ENCODE measurements at regions not wholly inside any gene's neighbourhood (a gene's known extent, or its start where the extent isn't known, plus 50 kb on each side); places are given as distances from the start of the nearest gene placed in this dataset.
"Not testable (repeated sequence)": the region's sequence is repeated elsewhere in the genome, so short reads cannot be mapped to it uniquely, and the experiment has no call there.

DNA sequence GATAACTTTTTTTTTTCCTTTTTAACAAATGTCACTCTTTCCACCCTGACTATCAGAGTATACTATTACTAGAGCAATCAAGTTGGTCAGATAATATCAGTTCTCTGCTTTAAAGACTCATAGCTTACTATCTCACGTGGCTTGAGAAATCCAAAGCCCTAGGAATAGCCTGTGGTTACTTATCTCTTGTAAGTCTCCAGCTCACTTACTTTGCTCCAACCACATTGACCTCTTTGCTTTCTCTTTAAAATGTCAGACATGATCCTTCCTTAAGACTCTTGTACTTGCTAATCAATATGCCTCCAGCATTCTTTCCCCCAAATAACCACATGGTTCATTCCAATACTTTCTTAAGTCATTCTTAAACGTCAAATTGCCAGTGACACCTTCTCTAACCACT lies 1292.2 kb downstream of the REEP3 start:
- no peak for DNase-seq (ENCODE audit: low read depth)

DNA sequence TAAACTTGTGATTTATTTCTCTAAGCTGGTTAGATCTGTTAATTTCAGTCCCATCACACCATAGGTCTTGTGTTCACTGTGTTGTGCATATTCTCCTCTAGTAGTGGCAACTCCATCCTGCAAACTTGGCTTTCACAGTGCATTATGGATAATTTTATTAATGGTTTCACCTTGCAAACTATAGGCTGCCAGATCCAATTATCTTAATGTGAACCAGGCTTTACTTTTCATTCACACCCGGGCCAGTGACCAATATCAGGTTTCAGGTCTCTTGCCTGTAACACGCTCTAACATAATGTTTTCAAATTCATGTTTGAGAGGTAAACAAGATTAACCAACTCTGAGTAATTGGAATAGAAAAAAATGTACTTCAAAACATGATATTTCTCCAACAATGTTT lies 1293.0 kb downstream of the REEP3 start:
- no peak for DNase-seq (ENCODE audit: low read depth)

DNA sequence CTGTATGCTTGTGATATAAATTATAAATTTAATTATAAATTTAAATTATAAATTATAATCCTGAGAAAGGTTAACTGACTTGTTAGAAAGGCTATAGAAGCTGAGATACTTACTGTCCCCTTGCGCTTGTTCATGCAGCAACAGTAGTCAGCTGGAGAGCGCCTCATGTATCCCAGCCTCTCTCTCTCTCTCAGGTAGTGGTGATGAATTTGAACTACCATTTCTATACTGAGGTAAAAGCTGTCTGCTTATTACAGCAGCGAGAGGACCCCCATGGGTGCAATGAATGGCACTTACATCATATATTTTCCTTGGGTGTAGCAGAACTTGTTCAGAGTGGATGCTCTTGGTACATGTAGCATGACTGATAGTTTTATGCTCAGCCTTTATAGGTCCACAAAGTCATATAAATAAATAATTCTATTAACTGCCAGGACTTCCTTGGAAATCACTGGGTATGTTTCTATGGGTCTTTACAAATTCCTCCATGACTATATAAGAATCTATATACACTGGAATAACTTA lies 1308.7 kb downstream of the REEP3 start:
- no peak for DNase-seq (ENCODE audit: low read depth)

DNA sequence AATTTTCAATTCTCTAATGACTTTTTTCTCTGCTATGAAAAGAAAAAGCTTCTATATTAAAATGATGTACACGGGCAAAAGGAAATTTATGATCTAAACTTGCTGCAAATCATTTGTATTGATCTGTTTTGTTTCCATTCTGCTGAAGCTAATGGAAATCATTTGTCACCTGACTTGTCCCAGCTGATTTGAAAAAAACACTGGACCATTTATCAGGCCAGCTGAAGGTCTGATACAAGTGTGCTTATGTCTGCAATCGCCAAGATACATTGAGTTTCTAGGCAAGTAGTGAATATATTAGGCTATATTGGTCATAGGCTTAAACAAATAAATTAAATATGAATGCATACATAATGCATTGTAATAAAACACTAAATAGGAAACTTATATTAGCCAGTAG lies 1309.7 kb downstream of the REEP3 start:
- no peak for DNase-seq (ENCODE audit: low read depth)

DNA sequence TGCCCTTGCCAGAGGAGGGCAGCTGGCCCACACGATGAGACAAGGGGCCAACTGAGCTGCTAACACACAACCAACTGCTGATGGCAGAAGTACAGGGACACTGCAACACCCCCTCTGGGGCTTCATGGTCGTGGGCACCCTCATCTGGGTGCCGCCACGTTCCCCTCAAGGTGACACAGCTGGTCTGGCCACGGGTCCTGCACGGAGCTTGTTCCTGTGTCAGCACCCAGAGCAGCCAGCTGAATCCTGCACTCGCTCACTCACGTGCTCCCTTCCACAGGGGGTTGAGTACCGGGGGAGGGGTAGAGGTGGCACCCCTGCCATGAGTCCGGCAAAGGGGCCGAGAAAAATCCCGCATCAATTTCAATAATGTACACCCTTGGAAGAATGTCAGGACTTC lies 1319.1 kb downstream of the REEP3 start:
- no peak for DNase-seq (ENCODE audit: low read depth)

DNA sequence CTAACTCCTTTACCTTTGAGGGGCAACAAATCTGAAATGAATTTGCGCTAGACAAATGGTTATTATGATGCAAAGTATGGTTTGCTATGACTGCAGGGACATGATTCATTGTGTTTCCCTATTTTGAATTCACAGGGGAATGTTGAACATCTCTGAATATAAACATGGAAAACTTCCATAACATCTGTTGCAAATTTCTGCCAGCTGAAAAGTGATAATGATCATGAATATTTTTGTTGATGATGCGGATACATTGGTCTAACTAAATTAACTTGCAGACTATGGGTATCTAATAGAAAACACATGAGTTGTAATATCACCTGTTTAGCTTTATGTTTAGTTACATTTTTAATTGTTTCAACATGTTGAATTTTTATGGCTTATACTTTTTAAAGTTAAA lies 1325.5 kb downstream of the REEP3 start:
- no peak for DNase-seq (ENCODE audit: low read depth)

DNA sequence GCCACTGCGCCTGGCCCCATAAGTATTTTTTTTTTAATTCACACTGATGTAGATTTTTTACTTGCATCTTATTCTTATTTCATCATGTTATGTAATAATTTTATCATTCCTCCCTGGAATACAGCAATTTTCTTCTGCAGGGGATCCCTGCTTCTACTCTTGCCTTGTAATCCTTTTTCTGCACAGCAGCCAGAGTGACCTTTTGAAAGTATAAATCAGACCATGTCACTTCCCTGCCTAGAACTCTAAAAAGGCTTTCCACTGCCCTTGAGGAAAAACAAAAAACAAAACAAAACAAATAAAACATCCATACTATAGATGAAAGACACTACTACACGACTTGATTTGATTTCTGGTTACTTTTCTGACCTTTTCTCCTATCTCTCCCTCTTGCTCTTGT lies 1334.7 kb downstream of the REEP3 start:
- DNase-seq (ENCODE audit: low read depth): no peak

DNA sequence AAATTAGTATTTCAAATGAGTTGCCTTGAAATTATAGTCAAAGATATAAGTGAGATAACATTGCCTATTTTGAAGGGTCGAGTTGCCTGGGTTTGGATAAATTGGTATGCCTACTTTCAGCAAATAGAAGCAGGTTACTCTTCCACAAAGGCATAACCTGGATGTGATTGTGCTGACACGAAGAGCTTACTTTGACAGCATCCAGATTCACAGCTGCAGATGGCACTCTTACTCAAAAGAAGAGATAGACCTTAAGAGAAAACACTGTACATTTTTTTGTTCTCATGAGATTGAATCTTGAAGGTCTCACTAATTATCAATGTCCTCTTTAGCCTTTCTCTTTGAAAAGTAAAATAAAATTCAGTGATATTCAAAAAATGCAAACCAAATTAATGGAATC lies 1338.7 kb downstream of the REEP3 start:
- DNase-seq (ENCODE audit: low read depth): no peak

DNA sequence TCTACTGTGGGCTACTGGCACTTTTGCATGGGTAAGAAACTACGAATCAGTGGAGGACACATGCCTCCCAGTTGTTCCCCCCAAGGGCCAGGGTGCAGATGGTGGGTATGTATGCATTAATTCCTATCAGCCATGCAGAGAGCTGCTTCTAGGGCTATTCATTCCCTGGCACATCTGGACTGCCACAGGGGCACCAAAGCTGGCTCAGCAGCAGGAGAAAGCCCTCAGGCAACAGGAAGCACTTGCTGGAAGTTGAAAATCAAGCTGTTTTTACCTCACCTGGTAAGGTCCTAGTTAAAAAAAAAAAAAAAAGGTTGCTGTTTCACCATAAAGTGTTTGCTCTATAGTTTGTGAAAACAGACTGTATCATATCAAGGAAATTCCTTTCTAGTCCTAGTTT lies 1342.6 kb downstream of the REEP3 start:
- no peak for DNase-seq (ENCODE audit: low read depth)

DNA sequence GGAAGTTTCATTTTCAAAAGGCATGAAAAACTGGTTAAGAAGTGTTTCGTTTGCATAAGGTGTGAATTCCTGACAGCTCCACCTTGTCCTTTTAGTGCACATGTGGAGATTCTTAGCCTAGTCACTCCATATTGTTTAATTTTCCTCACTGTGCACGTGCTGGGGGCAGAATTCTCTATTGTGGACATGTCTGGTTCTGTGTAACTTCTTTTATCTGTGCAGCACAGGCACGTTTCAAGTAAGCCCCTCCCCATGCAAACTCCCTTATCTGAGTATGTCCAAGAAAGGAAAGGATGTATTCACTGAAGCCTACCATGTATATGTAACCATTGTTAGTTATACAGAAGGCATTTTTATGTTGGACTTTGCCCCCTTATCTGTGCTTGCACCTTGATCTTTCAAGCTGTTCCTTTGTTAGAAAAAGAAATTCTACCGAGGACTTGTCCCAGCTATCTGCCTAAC lies 1346.3 kb downstream of the REEP3 start:
- no peak for DNase-seq (ENCODE audit: low read depth)

DNA sequence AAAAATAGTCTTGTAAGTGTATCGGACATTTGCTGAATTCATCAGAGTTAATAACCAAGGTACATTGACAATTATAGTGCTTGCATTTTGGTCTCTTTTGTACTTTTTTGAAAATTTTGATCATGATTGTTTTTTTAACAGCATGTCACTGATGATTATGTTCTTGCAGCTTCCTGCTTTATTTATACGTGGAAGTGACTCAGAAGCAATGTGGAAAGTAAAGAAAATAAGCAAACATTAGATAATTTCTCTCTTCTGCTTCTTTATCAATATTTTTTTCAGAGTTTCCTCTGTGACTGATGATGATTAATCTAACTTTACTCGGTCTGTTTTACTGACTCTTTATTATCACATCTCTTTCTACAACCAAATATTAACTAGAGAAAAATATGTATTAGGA lies 1351.9 kb downstream of the REEP3 start:
- DNase-seq (ENCODE audit: low read depth): no peak

DNA sequence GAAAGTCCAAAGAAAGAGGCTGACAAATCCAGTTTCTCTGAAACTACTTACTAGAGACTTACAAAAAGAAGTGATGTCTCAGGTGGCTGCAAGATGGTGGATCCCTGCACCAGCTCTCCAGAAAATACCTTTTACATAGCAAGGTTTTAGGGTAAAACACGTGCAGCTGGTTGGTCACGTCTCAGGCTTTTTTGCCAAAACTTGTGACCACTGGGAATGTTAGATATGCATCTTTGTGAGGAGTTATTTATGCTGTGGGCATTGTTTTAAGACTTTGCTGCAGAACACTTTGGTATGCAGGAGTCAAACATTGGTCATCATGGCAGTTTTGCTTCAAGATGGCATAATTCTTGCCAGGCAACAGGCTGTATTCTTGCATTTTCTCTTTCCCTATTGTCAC lies 1352.8 kb downstream of the REEP3 start:
- no peak for DNase-seq (ENCODE audit: low read depth)

DNA sequence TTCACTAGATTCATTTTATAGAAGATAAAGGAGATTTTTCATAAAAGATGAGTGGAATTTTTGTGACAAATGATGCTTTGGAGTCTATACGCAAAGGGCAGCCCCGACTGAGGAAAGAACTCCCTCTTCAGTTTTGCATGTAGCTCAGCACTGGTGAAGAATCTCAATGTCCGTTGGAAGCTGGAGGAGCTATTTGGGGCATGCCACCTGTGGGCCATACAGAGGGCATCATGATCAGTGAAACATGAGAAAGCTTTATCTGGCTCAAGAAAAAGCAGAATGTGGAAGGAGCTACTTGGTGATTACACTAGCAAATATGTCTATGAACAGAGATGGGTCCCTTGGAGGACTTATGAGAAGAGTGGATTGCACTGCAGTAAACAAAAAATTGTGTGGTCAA lies 1359.3 kb downstream of the REEP3 start:
- DNase-seq (ENCODE audit: low read depth): no peak

DNA sequence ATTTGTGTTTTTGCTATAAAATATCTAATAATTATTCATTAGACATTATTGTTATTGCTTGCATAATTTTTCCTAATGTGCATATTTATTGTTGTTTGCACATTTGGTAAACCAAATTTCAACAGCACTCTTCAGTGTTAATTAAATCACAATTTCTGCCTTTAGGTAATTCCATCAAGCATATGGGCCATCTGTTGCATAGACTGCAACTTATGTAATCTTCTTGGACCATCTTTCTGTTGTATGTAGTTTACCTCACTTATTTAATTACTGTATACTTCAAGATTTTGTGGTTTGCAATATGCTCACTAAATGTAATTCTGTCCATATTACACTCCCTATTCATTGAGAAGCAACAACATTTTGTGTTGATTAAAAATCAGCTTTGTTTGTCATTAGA lies 1360.1 kb downstream of the REEP3 start:
- no peak for DNase-seq (ENCODE audit: low read depth)

DNA sequence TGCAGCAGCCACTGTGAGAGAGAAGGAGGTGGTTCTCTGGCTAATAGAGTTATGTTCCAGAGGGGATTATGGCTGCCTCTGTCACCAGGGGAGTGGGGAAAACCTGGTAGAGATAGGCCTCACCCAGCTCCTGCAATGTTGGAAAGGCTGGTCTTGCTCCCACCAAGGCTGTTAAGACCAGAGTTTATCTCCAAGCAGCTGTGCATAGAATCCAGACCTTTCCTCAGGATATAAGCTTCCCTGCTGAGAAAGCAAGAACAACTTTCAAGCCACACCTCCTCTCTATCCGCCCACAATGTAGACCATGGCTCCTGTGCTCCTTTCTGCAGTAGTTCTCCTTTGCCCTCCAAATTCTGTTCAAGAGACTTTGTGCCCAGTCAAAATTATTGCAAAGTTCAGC lies 1375.4 kb downstream of the REEP3 start:
- no peak for DNase-seq (ENCODE audit: low read depth)

DNA sequence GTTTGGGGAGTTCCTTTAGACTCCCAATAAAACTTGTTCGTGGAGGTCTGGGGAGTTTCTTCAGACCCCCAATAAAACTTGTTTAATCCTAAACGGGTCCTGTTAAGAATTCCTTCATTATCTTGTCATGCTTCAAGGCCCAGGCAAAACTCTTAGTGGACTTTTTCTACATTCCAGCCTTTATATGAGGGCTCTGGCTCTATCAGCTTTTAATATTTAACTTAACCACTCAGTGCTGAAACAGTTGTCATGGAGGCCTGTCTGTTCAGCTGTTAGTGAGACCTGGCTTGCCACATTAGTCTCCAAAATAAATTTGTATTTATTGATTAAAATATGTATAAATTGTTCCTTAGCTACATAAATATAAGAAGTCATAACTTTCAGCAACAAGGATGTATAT lies 1385.1 kb downstream of the REEP3 start:
- DNase-seq (ENCODE audit: low read depth): not testable (repeated sequence)

DNA sequence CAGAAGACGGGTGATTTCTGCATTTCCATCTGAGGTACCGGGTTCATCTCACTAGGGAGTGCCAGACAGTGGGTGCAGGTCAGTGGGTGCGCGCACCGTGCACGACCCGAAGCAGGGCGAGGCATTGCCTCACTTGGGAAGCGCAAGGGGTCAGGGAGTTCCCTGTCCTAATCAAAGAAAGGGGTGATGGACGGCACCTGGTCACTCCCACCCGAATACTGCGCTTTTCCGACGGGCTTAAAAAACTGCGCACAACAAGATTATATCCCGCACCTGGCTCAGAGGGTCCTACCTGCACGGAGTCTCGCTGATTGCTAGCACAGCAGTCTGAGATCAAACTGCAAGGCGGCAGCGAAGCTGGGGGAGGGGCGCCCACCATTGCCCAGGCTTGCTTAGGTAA lies 1403.1 kb downstream of the REEP3 start:
- DNase-seq (ENCODE audit: low read depth): not testable (repeated sequence)

DNA sequence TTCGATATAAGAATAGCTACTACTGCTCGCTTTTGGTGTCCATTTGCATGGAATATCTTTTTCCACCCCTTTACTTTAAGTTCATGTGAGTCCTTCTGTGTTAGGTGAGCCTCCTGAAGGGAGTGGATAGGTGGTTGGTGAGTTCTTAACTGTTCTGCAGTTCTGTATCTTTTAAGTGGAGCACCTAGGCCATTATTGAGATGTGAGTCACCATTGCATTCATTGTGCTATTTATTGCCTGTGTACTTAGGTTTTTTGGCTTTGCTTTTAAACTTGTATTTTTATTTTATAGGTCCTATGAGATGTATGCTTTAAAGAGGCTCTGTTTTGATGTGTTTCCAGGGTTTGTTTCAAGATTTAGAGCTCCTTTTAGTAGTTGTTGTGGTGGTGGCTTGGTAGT lies 1430.8 kb downstream of the REEP3 start:
- no peak for DNase-seq (ENCODE audit: low read depth)

DNA sequence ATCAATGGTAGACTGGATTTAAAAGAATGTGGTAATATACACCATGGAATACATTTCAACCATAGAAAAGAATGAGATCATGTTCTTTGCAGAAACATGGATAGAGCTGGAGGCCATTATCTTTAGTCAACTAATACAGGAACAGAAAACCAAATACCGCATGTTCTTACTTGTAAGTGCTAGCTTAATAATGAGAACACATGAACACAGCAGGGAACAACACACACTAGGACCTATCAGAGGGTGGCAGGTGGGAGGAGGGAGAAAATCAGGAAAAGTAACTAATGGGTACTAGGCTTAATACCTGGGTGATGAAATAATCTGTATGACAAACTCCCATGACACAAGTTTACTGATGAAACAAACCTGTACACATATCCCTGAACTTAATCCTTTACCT lies 1435.2 kb downstream of the REEP3 start:
- DNase-seq (ENCODE audit: low read depth): no peak

DNA sequence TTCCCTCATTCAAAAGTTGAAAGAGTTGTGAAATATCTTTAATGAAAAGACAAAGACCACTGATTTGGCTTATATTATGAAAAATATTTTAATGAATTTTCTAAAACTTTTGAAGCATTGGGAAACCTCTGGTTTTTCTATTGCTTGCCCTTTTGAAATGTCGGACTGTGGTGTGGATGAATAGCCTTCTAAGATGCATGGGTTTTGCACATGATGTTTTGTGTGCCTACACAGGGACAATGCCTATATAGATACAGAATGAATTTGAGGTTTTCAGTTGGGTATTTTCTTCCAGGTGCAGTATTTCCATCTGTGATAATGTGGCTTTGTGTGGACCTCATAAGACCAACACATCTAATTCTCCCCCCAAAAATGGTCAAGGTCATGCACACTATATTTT lies 1437.9 kb downstream of the REEP3 start:
- DNase-seq (ENCODE audit: low read depth): no peak

DNA sequence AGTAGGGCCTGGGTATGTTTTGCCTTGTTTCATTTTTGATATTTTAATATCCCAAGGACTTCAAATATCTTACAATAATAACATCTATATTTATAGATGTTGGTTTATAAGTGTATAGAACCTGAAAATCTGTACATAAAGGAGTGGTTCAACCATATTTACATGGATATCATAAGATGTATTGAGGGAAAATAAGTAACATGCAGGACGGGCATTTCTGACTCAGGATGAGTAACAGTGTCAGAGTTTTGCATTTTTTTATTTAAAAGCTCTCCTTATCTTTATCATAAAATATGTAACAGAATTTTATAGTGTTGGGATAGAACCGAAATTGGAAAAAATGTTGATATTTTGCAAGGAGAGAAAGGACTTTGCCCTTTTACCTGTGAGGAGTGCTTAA lies 1438.7 kb downstream of the REEP3 start:
- no peak for DNase-seq (ENCODE audit: low read depth)

DNA sequence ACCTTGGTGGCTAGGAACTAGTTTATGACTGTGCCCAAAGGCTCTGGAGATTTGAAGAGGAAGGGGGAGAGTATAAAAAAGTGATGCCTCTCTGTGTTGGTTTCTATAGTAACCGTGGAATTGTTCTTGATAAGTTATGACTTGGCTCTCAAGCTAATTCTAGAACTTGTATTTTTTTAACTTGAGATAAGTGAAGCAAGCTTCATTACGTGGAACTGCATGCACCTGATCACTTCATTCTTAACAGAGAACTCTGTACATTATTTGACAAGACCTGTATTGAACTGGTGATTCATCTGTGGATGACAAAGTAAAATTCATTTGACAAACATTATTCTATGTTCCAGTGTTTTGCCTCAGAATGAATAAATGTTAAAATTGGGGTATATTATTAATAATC lies 1452.2 kb downstream of the REEP3 start:
- no peak for DNase-seq (ENCODE audit: low read depth)

DNA sequence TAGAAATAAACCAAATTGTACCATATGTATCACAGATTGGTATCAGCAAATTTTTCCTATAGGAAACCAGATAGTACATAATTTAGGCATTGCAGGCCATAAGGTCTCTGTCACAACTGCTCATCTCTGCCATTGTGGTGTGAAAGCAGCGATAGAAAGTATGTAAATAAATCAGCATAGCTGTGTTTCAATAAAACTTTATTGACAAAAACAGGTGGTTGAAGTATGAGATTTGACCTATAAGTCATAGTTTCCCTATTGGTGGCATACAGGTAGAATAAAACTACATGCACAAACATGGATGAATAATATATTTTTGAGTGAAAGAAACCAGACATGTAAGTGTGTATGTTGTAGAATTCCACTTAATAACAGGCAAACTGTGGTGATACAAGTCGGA lies 1454.9 kb downstream of the REEP3 start:
- no peak for DNase-seq (ENCODE audit: low read depth)

DNA sequence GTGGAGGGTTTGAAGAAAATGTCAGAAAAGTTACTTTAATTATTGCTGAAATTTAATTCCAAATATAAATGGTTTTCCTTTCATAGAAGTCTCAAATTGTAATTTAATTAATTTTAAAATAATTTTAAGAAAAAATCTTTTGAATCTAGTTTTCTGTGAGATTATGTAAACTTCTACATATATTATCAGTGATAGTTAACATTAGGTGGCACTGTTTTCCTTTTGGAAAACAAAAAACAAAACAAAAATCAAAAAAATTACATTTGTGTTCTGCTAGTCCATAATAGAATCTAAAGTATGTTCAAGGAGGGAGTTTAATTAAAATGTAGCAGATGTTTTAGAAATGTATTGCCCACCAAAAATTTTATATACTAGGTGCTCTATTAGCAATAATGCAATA lies 1456.7 kb downstream of the REEP3 start:
- peak; percentile 1 for DNase-seq (ENCODE audit: low read depth)

DNA sequence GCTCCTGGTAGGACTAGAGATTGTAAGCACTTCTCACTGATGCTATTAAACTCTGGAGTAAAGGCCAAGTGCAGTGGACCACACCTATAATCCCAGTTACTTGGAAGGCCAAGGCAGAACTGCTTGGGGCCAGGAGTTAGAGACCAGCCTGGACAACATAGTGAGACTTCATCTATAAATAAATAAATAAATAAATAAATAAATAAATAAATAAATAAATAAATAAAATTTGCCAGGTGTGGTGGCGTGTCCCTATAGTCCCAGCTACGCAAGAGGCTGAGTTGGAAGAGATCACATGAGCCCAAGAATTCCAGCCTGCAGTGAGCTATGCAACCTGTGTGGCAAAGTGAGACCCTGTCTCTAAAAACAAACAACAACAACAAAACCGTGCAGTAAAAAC lies 1475.7 kb downstream of the REEP3 start:
- DNase-seq (ENCODE audit: low read depth): no peak

Data from LHCN-M2 (cell line).